Stimulated activated effector memory CD8-positive, alpha-beta T cell treated with anti-CD3 and anti-CD28 coated beads, Interleukin-12 subunit alpha, Interleukin-12 subunit beta, amount 100 ng/mL, for 72 hours (primary cell): ENCODE measurements at regions not wholly inside any gene's neighbourhood (a gene's known extent, or its start where the extent isn't known, plus 50 kb on each side); places are given as distances from the start of the nearest gene placed in this dataset.

Experiments
- ATAC-seq: fragments of 150-1000 bp; cut with Tn5 transposase; 2 replicates; pipeline ENCODE4 v1.10.0; 2021
- DNase-seq, 2 donors: peaks; one replicate each; pipeline ENCODE4 v3.0.0; 2021 to 2022; ENCODE audit warnings: low spot score in 2 of 2
- H3K27ac Mint-ChIP-seq: one replicate; pipeline ENCODE4 v1.8.0; 2022; ENCODE audit warnings: mild to moderate bottlenecking, mixed read lengths
- H3K36me3 Mint-ChIP-seq: one replicate; pipeline ENCODE4 v1.8.0; 2022; ENCODE audit warnings: mild to moderate bottlenecking, mixed read lengths
- H3K4me1 Mint-ChIP-seq: one replicate; pipeline ENCODE4 v1.8.0; 2022; ENCODE audit warnings: mixed read lengths
- H3K4me3 Mint-ChIP-seq: one replicate; pipeline ENCODE4 v1.8.0; 2022; ENCODE audit warnings: mild to moderate bottlenecking, mixed read lengths
- H3K9me3 Mint-ChIP-seq: one replicate; pipeline ENCODE4 v1.8.0; 2022; ENCODE audit warnings: mixed read lengths

DNA sequence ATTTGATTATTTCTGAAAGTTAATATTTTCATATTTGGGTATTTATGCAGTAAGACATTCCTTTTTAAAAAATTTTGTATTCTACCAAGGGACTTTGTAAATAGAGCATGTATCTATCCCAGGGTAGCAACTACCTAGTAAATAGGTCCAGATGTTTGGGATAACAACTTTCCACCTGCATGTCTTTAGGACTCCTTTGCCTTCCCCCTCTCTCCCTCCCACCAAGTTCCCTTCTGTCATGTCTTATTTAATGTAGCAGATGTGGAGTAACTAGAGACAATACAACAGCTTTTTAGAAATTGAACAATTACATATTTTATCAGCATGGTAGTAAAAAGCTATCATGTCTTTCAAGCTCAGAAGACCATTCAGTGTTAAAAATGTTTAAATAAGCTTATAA lies 821.0 kb downstream of the C4orf33 start:
- H3K36me3 Mint-ChIP-seq = no peaks in the 10 kb centered on the region
- no peaks in the 10 kb centered on the region for H3K4me1 Mint-ChIP-seq
- no peak overlapping the region for H3K27ac Mint-ChIP-seq
- peaks cover 6% of the 10 kb centered on the region for H3K9me3 Mint-ChIP-seq
- no peak overlapping the region for H3K4me3 Mint-ChIP-seq
- DNase-seq (no peak), ATAC-seq (no peak)

- DNase-seq = no peak
- Mint-ChIP-seq H3K36me3 (no peaks in the 10 kb centered on the region), H3K4me3 (no peak overlapping the region), H3K9me3 (peaks cover 3% of the 10 kb centered on the region), H3K27ac (no peak overlapping the region), H3K4me1 (no peaks in the 10 kb centered on the region)
- no peak for ATAC-seq
Measured at GRCh38 chr4:129917651-129918050, 821.7 kb downstream of the C4orf33 start.

DNA sequence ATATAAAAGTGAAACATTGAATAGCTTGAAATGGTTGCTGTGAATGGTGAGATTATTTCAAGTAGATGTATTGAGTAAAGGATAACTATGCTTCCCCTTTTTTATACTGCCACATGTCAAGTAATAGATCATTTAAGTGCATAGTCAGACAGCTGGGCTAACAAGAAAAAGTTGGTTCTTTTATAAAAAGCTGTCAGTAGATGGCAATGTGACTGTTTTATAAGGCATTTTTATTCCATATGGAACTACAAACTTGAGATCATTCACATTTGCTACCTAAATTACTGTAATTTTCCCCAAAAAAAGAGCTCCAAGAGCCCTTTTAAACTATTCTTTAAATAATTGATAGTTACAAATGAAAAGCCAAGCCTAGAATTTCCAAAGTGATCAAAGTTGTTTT lies 831.0 kb downstream of the C4orf33 start:
- no peak for DNase-seq
- ATAC-seq = no peak
- Mint-ChIP-seq H3K9me3 (peaks cover 9% of the 10 kb centered on the region), H3K36me3 (no peaks in the 10 kb centered on the region), H3K27ac (no peak overlapping the region), H3K4me1 (no peaks in the 10 kb centered on the region), H3K4me3 (no peak overlapping the region)

DNA sequence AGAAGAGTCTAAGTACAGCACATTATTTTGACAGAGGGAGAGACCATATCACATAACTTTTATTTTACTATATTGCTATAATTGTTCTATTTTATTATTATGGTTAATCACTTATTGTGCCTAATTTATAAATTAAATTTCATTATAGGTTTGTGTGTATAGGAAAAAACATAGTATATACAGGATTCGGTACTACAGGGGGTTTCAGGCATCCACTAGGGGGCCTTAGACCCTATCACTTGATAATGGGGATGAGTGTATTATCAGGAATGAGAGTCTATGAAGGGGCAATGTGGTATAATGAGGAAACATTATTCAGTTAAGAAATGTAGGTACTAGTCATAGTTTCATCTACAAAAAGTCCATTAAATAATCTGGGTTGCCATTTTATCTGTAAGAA lies 833.1 kb downstream of the C4orf33 start:
- peaks cover 7% of the 10 kb centered on the region for H3K9me3 Mint-ChIP-seq
- H3K36me3 Mint-ChIP-seq = no peaks in the 10 kb centered on the region
- H3K4me3 Mint-ChIP-seq = no peak overlapping the region
- ATAC-seq (no peak), DNase-seq (no peak)
- no peaks in the 10 kb centered on the region for H3K4me1 Mint-ChIP-seq
- H3K27ac Mint-ChIP-seq = no peak overlapping the region

GRCh38 chr4:129929984-129930383 lies 834.0 kb downstream of the C4orf33 start:
- no peaks in the 10 kb centered on the region for H3K36me3 Mint-ChIP-seq
- H3K4me1 Mint-ChIP-seq = no peaks in the 10 kb centered on the region
- no peak for DNase-seq
- H3K4me3 Mint-ChIP-seq = no peak overlapping the region
- ATAC-seq = no peak
- peaks cover 6% of the 10 kb centered on the region for H3K9me3 Mint-ChIP-seq
- no peak overlapping the region for H3K27ac Mint-ChIP-seq

- peaks cover 10% of the 10 kb centered on the region for H3K9me3 Mint-ChIP-seq
- H3K4me1 Mint-ChIP-seq = no peaks in the 10 kb centered on the region
- ATAC-seq (no peak), DNase-seq (no peak)
- H3K27ac Mint-ChIP-seq = no peak overlapping the region
- no peak overlapping the region for H3K4me3 Mint-ChIP-seq
- no peaks in the 10 kb centered on the region for H3K36me3 Mint-ChIP-seq
Measured at GRCh38 chr4:129950217-129950616, 854.3 kb downstream of the C4orf33 start.

DNA sequence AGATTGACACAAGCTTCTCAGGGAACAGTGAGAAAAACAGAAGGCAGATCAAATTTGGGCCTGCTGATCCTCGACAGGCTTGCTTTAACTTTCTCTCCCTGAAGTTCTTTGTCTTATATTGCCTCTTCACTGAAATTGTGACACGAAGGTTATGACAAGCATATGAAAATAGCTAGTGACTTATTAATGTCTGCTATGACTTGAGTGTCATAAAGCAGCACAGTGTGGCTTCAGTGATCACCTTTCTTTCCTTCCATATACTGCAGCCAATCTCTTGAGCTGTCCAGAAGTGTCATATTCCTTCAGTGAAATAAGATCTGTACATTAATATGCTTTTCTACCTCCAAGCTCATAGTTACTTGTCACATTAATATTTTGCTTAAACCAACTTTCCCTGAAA lies 870.2 kb downstream of the C4orf33 start:
- H3K4me1 Mint-ChIP-seq = no peaks in the 10 kb centered on the region
- H3K27ac Mint-ChIP-seq = no peak overlapping the region
- H3K36me3 Mint-ChIP-seq = no peaks in the 10 kb centered on the region
- ATAC-seq (no peak), DNase-seq (no peak)
- peaks cover 3% of the 10 kb centered on the region for H3K9me3 Mint-ChIP-seq
- H3K4me3 Mint-ChIP-seq = no peak overlapping the region

- peaks cover 8% of the 10 kb centered on the region for H3K9me3 Mint-ChIP-seq
- no peak overlapping the region for H3K4me3 Mint-ChIP-seq
- H3K36me3 Mint-ChIP-seq = no peaks in the 10 kb centered on the region
- H3K4me1 Mint-ChIP-seq = no peaks in the 10 kb centered on the region
- H3K27ac Mint-ChIP-seq = no peak overlapping the region
- no peak for DNase-seq
- no peak for ATAC-seq
Measured at GRCh38 chr4:129968366-129968765, 872.4 kb downstream of the C4orf33 start.

DNA sequence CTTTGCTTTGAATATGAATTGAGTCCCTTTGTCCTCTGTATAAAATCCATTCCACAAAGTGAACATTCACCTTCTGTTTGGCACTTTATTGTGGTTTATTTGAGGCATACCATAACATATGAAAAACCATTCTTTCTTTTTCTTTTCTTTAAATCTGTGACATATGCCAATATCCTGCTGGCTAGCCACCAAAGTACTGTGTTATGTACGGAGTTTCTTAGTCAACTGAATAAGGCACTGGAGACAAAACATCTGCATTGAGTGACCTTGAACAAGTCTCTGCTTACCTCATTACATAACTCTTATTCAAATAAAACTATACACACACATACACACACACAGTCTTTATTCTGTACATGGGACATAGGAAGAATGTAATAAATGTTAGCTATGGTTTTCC lies 872.8 kb downstream of the C4orf33 start:
- Mint-ChIP-seq H3K9me3 (peaks cover 8% of the 10 kb centered on the region), H3K27ac (no peak overlapping the region), H3K36me3 (no peaks in the 10 kb centered on the region), H3K4me3 (no peak overlapping the region), H3K4me1 (no peaks in the 10 kb centered on the region)
- ATAC-seq (no peak), DNase-seq (no peak)

DNA sequence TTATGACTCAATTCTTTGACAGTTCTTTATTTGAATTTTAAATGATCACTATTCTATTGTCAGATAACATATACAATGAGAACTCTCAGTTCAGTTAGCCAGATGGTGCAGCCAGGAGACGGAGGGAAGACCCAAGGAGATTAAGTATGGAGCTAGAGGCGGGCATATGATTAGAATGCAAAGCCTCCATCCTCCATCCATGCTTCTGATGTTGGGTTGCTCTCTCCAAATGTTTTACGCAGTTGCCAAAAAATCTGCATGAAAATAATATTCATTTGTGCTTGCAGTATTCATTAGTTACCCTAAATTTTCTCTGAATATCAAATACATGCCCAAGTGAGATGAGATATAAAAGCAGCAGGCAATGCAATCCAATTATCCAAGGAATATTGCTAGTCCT lies 874.8 kb downstream of the C4orf33 start:
- Mint-ChIP-seq H3K4me1 (no peaks in the 10 kb centered on the region), H3K9me3 (peaks cover 13% of the 10 kb centered on the region), H3K27ac (no peak overlapping the region), H3K4me3 (no peak overlapping the region), H3K36me3 (no peaks in the 10 kb centered on the region)
- ATAC-seq = no peak
- no peak for DNase-seq

- Mint-ChIP-seq H3K27ac (no peak overlapping the region), H3K4me1 (no peaks in the 10 kb centered on the region), H3K4me3 (no peak overlapping the region), H3K36me3 (no peaks in the 10 kb centered on the region), H3K9me3 (peaks cover 13% of the 10 kb centered on the region)
- ATAC-seq (no peak), DNase-seq (no peak)
Measured at GRCh38 chr4:129971419-129971818, 875.5 kb downstream of the C4orf33 start.

DNA sequence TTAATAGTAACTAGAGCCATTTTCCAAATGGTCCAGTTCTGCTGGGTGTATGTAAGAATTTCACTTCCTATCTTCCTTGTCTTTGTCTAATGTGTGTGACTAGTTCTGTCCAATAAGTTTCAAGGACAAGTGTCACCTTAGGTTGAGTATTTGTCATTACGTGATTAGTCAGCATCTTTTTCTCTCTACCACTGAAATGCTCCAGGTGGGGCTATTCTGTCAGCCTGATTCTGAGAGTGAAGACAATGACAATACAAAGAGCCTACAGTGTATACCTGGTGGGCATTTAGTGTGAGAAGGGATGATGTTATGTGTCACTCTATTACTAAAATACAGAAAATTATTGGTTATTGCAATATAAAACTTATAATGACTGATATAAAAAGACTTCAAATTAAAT lies 876.3 kb downstream of the C4orf33 start:
- no peak for ATAC-seq
- H3K4me1 Mint-ChIP-seq = no peaks in the 10 kb centered on the region
- no peak overlapping the region for H3K4me3 Mint-ChIP-seq
- no peak overlapping the region for H3K27ac Mint-ChIP-seq
- DNase-seq = no peak
- H3K9me3 Mint-ChIP-seq = peaks cover 10% of the 10 kb centered on the region
- no peaks in the 10 kb centered on the region for H3K36me3 Mint-ChIP-seq

- no peaks in the 10 kb centered on the region for H3K4me1 Mint-ChIP-seq
- no peaks in the 10 kb centered on the region for H3K36me3 Mint-ChIP-seq
- no peak overlapping the region for H3K4me3 Mint-ChIP-seq
- no peak overlapping the region for H3K27ac Mint-ChIP-seq
- H3K9me3 Mint-ChIP-seq = peaks cover 14% of the 10 kb centered on the region
- ATAC-seq = no peak
- DNase-seq = no peak
Measured at GRCh38 chr4:129974730-129975129, 878.8 kb downstream of the C4orf33 start.

GRCh38 chr4:129978315-129978714 lies 882.4 kb downstream of the C4orf33 start:
- H3K4me1 Mint-ChIP-seq = no peaks in the 10 kb centered on the region
- H3K36me3 Mint-ChIP-seq = no peaks in the 10 kb centered on the region

DNA sequence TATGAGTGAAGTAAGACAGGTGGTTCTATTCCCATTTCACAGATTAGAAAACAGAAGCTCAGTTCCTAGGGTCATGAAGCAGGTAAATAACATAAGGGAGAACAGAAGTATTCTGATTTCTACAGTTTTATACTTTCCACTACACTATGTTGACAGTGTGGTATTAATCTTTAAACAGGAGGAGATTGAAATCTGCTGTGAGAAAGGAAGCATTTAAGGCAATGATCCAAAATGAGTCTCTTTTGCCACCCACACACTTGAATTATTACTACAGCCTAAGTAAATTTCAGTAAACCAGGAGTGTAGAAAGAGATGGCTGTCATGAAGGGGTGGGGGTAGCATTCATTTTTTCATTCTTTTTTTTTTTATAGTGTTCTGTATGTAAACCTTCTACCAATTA lies 893.0 kb downstream of the C4orf33 start:
- peaks cover 9% of the 10 kb centered on the region for H3K9me3 Mint-ChIP-seq
- no peak overlapping the region for H3K4me3 Mint-ChIP-seq
- H3K27ac Mint-ChIP-seq = no peak overlapping the region
- H3K4me1 Mint-ChIP-seq = no peaks in the 10 kb centered on the region
- no peak for DNase-seq
- no peak for ATAC-seq
- H3K36me3 Mint-ChIP-seq = no peaks in the 10 kb centered on the region

More at GRCh38 chr4:129978315-129978714, 882.4 kb downstream of the C4orf33 start:
- H3K9me3 Mint-ChIP-seq = peaks cover 8% of the 10 kb centered on the region
- H3K4me3 Mint-ChIP-seq = no peak overlapping the region
- no peak for ATAC-seq
- H3K27ac Mint-ChIP-seq = no peak overlapping the region
- DNase-seq = no peak

DNA sequence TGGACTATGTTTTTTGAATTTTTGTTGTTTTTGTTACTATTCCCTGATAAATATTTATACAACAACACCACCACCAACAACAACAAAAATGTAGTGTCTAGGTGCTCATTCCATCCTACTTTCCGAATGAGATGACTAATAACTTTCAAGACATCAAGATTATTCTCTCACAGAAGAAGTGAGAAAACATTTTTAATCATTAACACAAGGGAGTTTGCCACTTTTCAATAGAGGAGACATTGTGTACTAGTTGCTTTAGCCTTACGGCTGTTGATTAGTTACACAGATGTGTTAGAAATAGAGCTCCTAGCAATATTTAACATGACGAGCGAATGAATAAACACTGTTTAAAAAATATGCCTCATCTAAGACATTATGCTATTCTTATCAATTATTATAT lies 898.8 kb downstream of the C4orf33 start:
- DNase-seq = no peak
- no peak overlapping the region for H3K27ac Mint-ChIP-seq
- ATAC-seq = no peak
- H3K4me3 Mint-ChIP-seq = no peak overlapping the region
- H3K9me3 Mint-ChIP-seq = peaks cover 14% of the 10 kb centered on the region
- no peaks in the 10 kb centered on the region for H3K36me3 Mint-ChIP-seq
- no peaks in the 10 kb centered on the region for H3K4me1 Mint-ChIP-seq

GRCh38 chr4:129998436-129999150 lies 902.6 kb downstream of the C4orf33 start:
- ATAC-seq (no peak), DNase-seq (no peak)
- Mint-ChIP-seq H3K36me3 (no peaks in the 10 kb centered on the region), H3K4me3 (no peak overlapping the region), H3K27ac (no peak overlapping the region), H3K4me1 (no peaks in the 10 kb centered on the region), H3K9me3 (peaks cover 20% of the 10 kb centered on the region)
